H1 (cell line): ENCODE measurements at regions not wholly inside any gene's neighbourhood (a gene's known extent, or its start where the extent isn't known, plus 50 kb on each side); places are given as distances from the start of the nearest gene placed in this dataset.

Source experiments
- CTCF ChIA-PET: fragments of 300-600 bp; sonication (Branson Sonifier 250); formaldehyde crosslinking; loops from one replicate; lab custom pipeline; 2021; ENCODE audit not compliant: partially characterized antibody; lab: Charles Lee
- POLR2A ChIA-PET: fragments of 300-600 bp; sonication (Branson Sonifier 250); formaldehyde crosslinking; loops from one replicate; lab custom pipeline; 2021; ENCODE audit warnings: inconsistent platforms; ENCODE audit not compliant: partially characterized antibody; lab: Charles Lee
- DNase-seq, 2 experiments: peaks; one replicate each; pipeline versions ENCODE4 v3.0.0 to v3.0.0-alpha.2; 2010 to 2022; ENCODE audit warnings: low spot score in 2 of 2, low read depth in 1 of 2, mixed read lengths in 1 of 2
- FAIRE-seq: peaks from 2 replicates; lab custom pipeline; 2011; peaks lifted over from hg19 to GRCh38; lab: Jason Lieb, UNC
- H2AFZ ChIP-seq: 2 replicates; pipeline ENCODE4 v1.8.1; 2012; ENCODE audit warnings: low read length, inconsistent platforms
- H2AK5ac ChIP-seq: 2 replicates; pipeline ENCODE4 v1.6.1; 2013; ENCODE audit warnings: low read depth, low read length
- H2BK120ac ChIP-seq: replicated peaks from 2 replicates; pipeline ENCODE3; 2013; ENCODE audit warnings: low read depth, low read length, inconsistent platforms
- H2BK12ac ChIP-seq: 2 replicates; pipeline ENCODE4 v1.6.1; 2013; ENCODE audit warnings: low read depth, low read length
- H2BK15ac ChIP-seq: 2 replicates; pipeline ENCODE4 v1.6.1; 2013; ENCODE audit warnings: low read length
- H2BK20ac ChIP-seq: 2 replicates; pipeline ENCODE4 v1.6.1; 2013; ENCODE audit warnings: low read length
- H2BK5ac ChIP-seq: 2 replicates; pipeline ENCODE4 v1.6.1; 2013; ENCODE audit warnings: low read depth, low read length
- H3K14ac ChIP-seq: 2 replicates; pipeline ENCODE4 v1.6.1; 2013; ENCODE audit warnings: inconsistent platforms; ENCODE audit not compliant: insufficient read length
- H3K18ac ChIP-seq: 2 replicates; pipeline ENCODE4 v1.6.1; 2013; ENCODE audit warnings: low read length; ENCODE audit errors: extremely low read depth
- H3K23ac ChIP-seq: 2 replicates; pipeline ENCODE4 v1.6.1; 2013; ENCODE audit warnings: inconsistent platforms; ENCODE audit not compliant: insufficient read length
- H3K23me2 ChIP-seq: 2 replicates; pipeline ENCODE4 v1.6.1; 2013; ENCODE audit warnings: low read depth, low read length
- H3K27ac ChIP-seq: 2 replicates; pipeline ENCODE4 v1.6.1; 2011; ENCODE audit warnings: low read depth, low read length, inconsistent platforms
- H3K27me3 ChIP-seq, 4 experiments: replicated peaks in 1 of 4; 1 replicate in 1 of 4; 2 replicates in 3 of 4; pipeline versions ENCODE4 v1.6.1 to v1.8.1; 2011 to 2013; ENCODE audit warnings: low read length in 3 of 4, mild to moderate bottlenecking in 3 of 4, inconsistent platforms in 2 of 4, mixed read lengths in 2 of 4, moderate library complexity in 1 of 4; ENCODE audit not compliant: control insufficient read depth in 3 of 4, insufficient read depth in 3 of 4; ENCODE audit errors: extremely low read depth in 1 of 4
- H3K36me3 ChIP-seq, 4 experiments: 2 replicates each; pipeline versions ENCODE4 v1.6.1 to v1.8.1; 2011 to 2013; ENCODE audit warnings: mild to moderate bottlenecking in 4 of 4, low read length in 3 of 4, moderate library complexity in 2 of 4, control low read depth in 1 of 4, inconsistent platforms in 1 of 4; ENCODE audit not compliant: insufficient read depth in 4 of 4, control insufficient read depth in 2 of 4
- H3K4ac ChIP-seq: replicated peaks from 2 replicates; pipeline ENCODE3; 2013; ENCODE audit warnings: low read length, low read depth, mixed read lengths, inconsistent platforms; ENCODE audit not compliant: insufficient read length
- H3K4me1 ChIP-seq, 4 experiments: replicated peaks in 1 of 4; 1 replicate in 1 of 4; 2 replicates in 3 of 4; pipeline versions ENCODE4 v1.6.1 to v1.8.1; 2011 to 2013; ENCODE audit warnings: low read length in 3 of 4, inconsistent platforms in 2 of 4, mixed read lengths in 1 of 4; ENCODE audit not compliant: insufficient read depth in 4 of 4, control insufficient read depth in 3 of 4
- H3K4me2 ChIP-seq, 2 experiments: 2 replicates each; pipeline versions ENCODE4 v1.6.1 to v1.8.1; 2011 to 2013; ENCODE audit warnings: low read depth in 2 of 2, low read length in 2 of 2, control low read depth in 1 of 2, inconsistent platforms in 1 of 2, mild to moderate bottlenecking in 1 of 2; ENCODE audit not compliant: insufficient read depth in 1 of 2
- H3K4me3 ChIP-seq, 4 experiments: fragments of 200-600, 300-600 bp in 1 of 4; sonication (generic), shearing (Covaris generic), sonication (Bioruptor Twin) in 1 of 4; 2 replicates each; pipeline versions ENCODE4 v1.5.1 to v1.8.1; 2011 to 2016; ENCODE audit warnings: low read length in 4 of 4, low read depth in 3 of 4, control low read depth in 2 of 4, inconsistent platforms in 2 of 4, mild to moderate bottlenecking in 2 of 4, mixed read lengths in 1 of 4, moderate library complexity in 1 of 4; ENCODE audit not compliant: insufficient read depth in 2 of 4; ENCODE audit errors: extremely low read depth in 1 of 4
- H3K56ac ChIP-seq: replicated peaks from 2 replicates; pipeline ENCODE3; 2013; ENCODE audit warnings: low read depth, mild to moderate bottlenecking, mixed read lengths, low read length, inconsistent platforms; ENCODE audit not compliant: insufficient read length
- H3K79me1 ChIP-seq: 2 replicates; pipeline ENCODE4 v1.6.1; 2013; ENCODE audit warnings: low read depth, low read length, control low read depth
- H3K79me2 ChIP-seq, 2 experiments: 2 replicates each; pipeline versions ENCODE4 v1.6.1 to v1.8.1; 2012 to 2013; ENCODE audit warnings: low read length in 2 of 2, mild to moderate bottlenecking in 2 of 2, inconsistent platforms in 1 of 2; ENCODE audit not compliant: insufficient read depth in 2 of 2, control insufficient read depth in 1 of 2
- H3K9ac ChIP-seq, 4 experiments: replicated peaks in 1 of 4; 1 replicate in 1 of 4; 2 replicates in 3 of 4; pipeline versions ENCODE4 v1.6.1 to v1.8.1; 2011 to 2013; ENCODE audit warnings: low read depth in 3 of 4, low read length in 3 of 4, control low read depth in 2 of 4, mild to moderate bottlenecking in 2 of 4, moderate library complexity in 2 of 4, inconsistent platforms in 1 of 4; ENCODE audit errors: extremely low read depth in 1 of 4
- H3K9me3 ChIP-seq, 2 experiments: 2 replicates each; pipeline versions ENCODE4 v1.6.1 to v1.8.1; 2012 to 2013; ENCODE audit warnings: mild to moderate bottlenecking in 2 of 2, moderate library complexity in 2 of 2, control low read depth in 1 of 2, inconsistent platforms in 1 of 2, low read depth in 1 of 2, low read length in 1 of 2, mixed read lengths in 1 of 2; ENCODE audit not compliant: insufficient read depth in 2 of 2
- H4K20me1 ChIP-seq, 2 experiments: replicated peaks in 1 of 2; 2 replicates each; pipeline versions ENCODE3 to v1.8.1; 2011 to 2013; ENCODE audit warnings: inconsistent platforms in 2 of 2, low read length in 2 of 2, mild to moderate bottlenecking in 1 of 2; ENCODE audit not compliant: insufficient read depth in 2 of 2, control insufficient read depth in 1 of 2
- H4K5ac ChIP-seq: 2 replicates; pipeline ENCODE4 v1.6.1; 2013; ENCODE audit warnings: low read length, low read depth, mixed read lengths, inconsistent platforms; ENCODE audit not compliant: insufficient read length
- H4K8ac ChIP-seq: 2 replicates; pipeline ENCODE4 v1.8.0; 2013; ENCODE audit warnings: mild to moderate bottlenecking, moderate library complexity, low read length, inconsistent platforms; ENCODE audit not compliant: insufficient read depth; ENCODE audit errors: extremely low read depth
- H4K91ac ChIP-seq: replicated peaks from 2 replicates; pipeline ENCODE3; 2013; ENCODE audit warnings: low read length, mixed read lengths, inconsistent platforms; ENCODE audit not compliant: insufficient read length
- BACH1 ChIP-seq: IDR thresholded peaks from 2 replicates; pipeline ENCODE4 v1.6.1; 2012; ENCODE audit warnings: low read length, improper control_type of control experiment
- CEBPB ChIP-seq: IDR thresholded peaks from 2 replicates; pipeline ENCODE4 v1.6.1; 2012; ENCODE audit warnings: low read depth, low read length
- CTCF ChIP-seq, 3 experiments: IDR thresholded peaks; 1 replicate in 2 of 3; 2 replicates in 1 of 3; pipeline versions ENCODE4 v1.5.1 to v1.6.1; 2011; ENCODE audit warnings: low read length in 3 of 3, mild to moderate bottlenecking in 3 of 3, inconsistent platforms in 2 of 3, low read depth in 1 of 3, moderate library complexity in 1 of 3; ENCODE audit not compliant: insufficient read depth in 1 of 3; ENCODE audit errors: control extremely low read depth in 1 of 3
- EGR1 ChIP-seq: IDR thresholded peaks from 2 replicates; pipeline ENCODE4 v1.6.1; 2011; ENCODE audit warnings: low read depth, low read length, borderline replicate concordance
- MAX ChIP-seq: IDR thresholded peaks from 2 replicates; pipeline ENCODE4 v1.6.1; 2012; ENCODE audit warnings: inconsistent platforms
- POLR2AphosphoS5 ChIP-seq: IDR thresholded peaks from 2 replicates; pipeline ENCODE4 v1.6.1; 2011; ENCODE audit warnings: low read depth, low read length
- SP1 ChIP-seq: IDR thresholded peaks from 2 replicates; pipeline ENCODE4 v1.6.1; 2011; ENCODE audit warnings: low read depth, low read length
- SP4 ChIP-seq: IDR thresholded peaks from 2 replicates; pipeline ENCODE4 v1.6.1; 2012; ENCODE audit warnings: low read length, inconsistent platforms
- TEAD4 ChIP-seq: IDR thresholded peaks from 2 replicates; pipeline ENCODE4 v1.6.1; 2012; ENCODE audit warnings: low read depth, low read length, inconsistent platforms, mixed read lengths
- WGBS, 2 experiments: shearing (Covaris generic) in 1 of 2; methylation state at CpG; one replicate each; pipeline versions ENCODE4 v1.1.6 to v1.1.7; 2013 to 2015; ENCODE audit warnings: low lambda C conversion rate in 2 of 2, mixed read lengths in 2 of 2, inconsistent platforms in 1 of 2, low coverage in 1 of 2, missing lambda C conversion rate in 1 of 2; ENCODE audit not compliant: insufficient replicate concordance in 2 of 2, insufficient coverage in 1 of 2, insufficient read length in 1 of 2; ENCODE audit errors: extremely low coverage in 1 of 2, missing lambda C conversion rate in 1 of 2; 5-methylcytosine and 5-hydroxymethylcytosine counted together

- no peak overlapping the region for H4K5ac ChIP-seq
- DNase-seq: no peak
- no peaks in the 10 kb centered on the region for H3K9me3 ChIP-seq
- no peak overlapping the region for H3K14ac ChIP-seq
- H2BK12ac ChIP-seq: 0 out of 2 replicates have a peak overlapping the region, but pooled peaks have one; percentile 56
- H4K91ac ChIP-seq: no peak overlapping the region
- FAIRE-seq: no peak
- no peak overlapping the region for H3K4me3 ChIP-seq
- no peaks in the 10 kb centered on the region for H3K79me2 ChIP-seq
- H2BK120ac ChIP-seq: no peak overlapping the region
- 84% methylated on average over 10 of the region's 10 CpGs; no CpG with 5 or more reads in 1 of the 2 experiments for WGBS, 2 experiments
- no peak overlapping the region for H3K4ac ChIP-seq
- no peak overlapping the region for H3K9ac ChIP-seq
- H4K8ac ChIP-seq: no peak overlapping the region
- H2AFZ ChIP-seq: no peak overlapping the region
- H2BK15ac ChIP-seq: no peak overlapping the region
- H4K20me1 ChIP-seq: no peaks in the 10 kb centered on the region
- H3K4me1 ChIP-seq: peaks cover 11 to 15% (median 12%) of the 10 kb centered on the region in 4 experiments
- H3K4me2 ChIP-seq: no peak overlapping the region
- H3K79me1 ChIP-seq: no peaks in the 10 kb centered on the region
- peaks cover 0 to 4% (median 2%) of the 10 kb centered on the region in 4 experiments; a peak in 4 of 7 replicates for H3K27me3 ChIP-seq
- ChIA-PET CTCF (interaction anchor here (0.9 to 1.6 kb wide), 5 partner anchors 8 to 125 kb away, joined by 3 to 7 read pairs (median 3); no protein-coding TSS in a partner anchor), POLR2A (interaction anchor here (1.0 to 1.7 kb wide), 2 partner anchors 9 to 10 kb away, joined by 3 to 5 read pairs; no protein-coding TSS in a partner anchor)
- no peak overlapping the region for H2BK20ac ChIP-seq
- H3K18ac ChIP-seq: no peak overlapping the region
- no peak overlapping the region for H3K56ac ChIP-seq
- no peaks in the 10 kb centered on the region for H3K36me3 ChIP-seq
- H2AK5ac ChIP-seq: 0 out of 2 replicates have a peak overlapping the region, but pooled peaks have one; percentile 67
- H3K23ac ChIP-seq: no peak overlapping the region
- H2BK5ac ChIP-seq: no peak overlapping the region
- H3K27ac ChIP-seq: no peak overlapping the region
- peaks cover under 1% of the 10 kb centered on the region; the same call in 1 of the 2 replicates for H3K23me2 ChIP-seq
- TF ChIP-seq TEAD4 (no peak), MAX (no peak), SP4 (no peak), BACH1 (no peak), POLR2AphosphoS5 (no peak), SP1 (no peak), CTCF (IDR thresholded peaks at IDR 0.05; ENCODE audit: control extremely low read depth in 1 of 3, insufficient read depth in 1 of 3, low read depth in 1 of 3, low read length in 3 of 3) (no peak), EGR1 (no peak), CEBPB (no peak)
Observed at GRCh38 chr20:1809611-1810510, 85.3 kb upstream of the SIRPA start.
